GM21423 (cell line): ENCODE measurements at regions not wholly inside any gene's neighbourhood (a gene's known extent, or its start where the extent isn't known, plus 50 kb on each side); places are given as distances from the start of the nearest gene placed in this dataset.
"Not testable (repeated sequence)": the region's sequence is repeated elsewhere in the genome, so short reads cannot be mapped to it uniquely, and the experiment has no call there.

Experiments used
- ATAC-seq: cut with Tn5 transposase; IDR thresholded peaks from one replicate; pipeline ENCODE4 v1.9.1; 2021; ENCODE audit warnings: mild to moderate bottlenecking, moderate library complexity; ENCODE audit not compliant: unreplicated experiment

GRCh38 chr21:23578027-23578426 lies 2029.3 kb downstream of the MRPL39 start:
- ATAC-seq, result no peak

GRCh38 chr21:23574932-23575331 lies 2032.3 kb downstream of the MRPL39 start:
- ATAC-seq, result no peak

- not testable (repeated sequence) for ATAC-seq
These were observed 2058.4 kb downstream of the MRPL39 start for GRCh38 chr21:23548924-23549323.

GRCh38 chr21:23543333-23543732 lies 2063.9 kb downstream of the MRPL39 start:
- ATAC-seq, result no peak

GRCh38 chr21:23542097-23542496 lies 2065.2 kb downstream of the MRPL39 start:
- ATAC-seq, result no peak

GRCh38 chr21:23541571-23541970 lies 2065.7 kb downstream of the MRPL39 start:
- no peak for ATAC-seq

GRCh38 chr21:23534850-23535249 lies 2072.4 kb downstream of the MRPL39 start:
- ATAC-seq, result no peak

GRCh38 chr21:23531444-23531843 lies 2075.8 kb downstream of the MRPL39 start:
- ATAC-seq, result no peak

- no peak for ATAC-seq
These were observed 2082.6 kb downstream of the MRPL39 start for GRCh38 chr21:23524685-23525084.

GRCh38 chr21:23522751-23523150 lies 2084.5 kb downstream of the MRPL39 start:
- ATAC-seq, result no peak

- ATAC-seq, result no peak
These were observed 2099.8 kb downstream of the MRPL39 start for GRCh38 chr21:23507501-23507900.

- ATAC-seq, result peak; percentile 95
These were observed 2110.6 kb downstream of the MRPL39 start for GRCh38 chr21:23496729-23497128.

- ATAC-seq, result no peak
These were observed 2119.0 kb downstream of the MRPL39 start for GRCh38 chr21:23488245-23488644.

- no peak for ATAC-seq
These were observed 2126.6 kb downstream of the MRPL39 start for GRCh38 chr21:23480591-23481270.

- no peak for ATAC-seq
These were observed 2128.9 kb downstream of the MRPL39 start for GRCh38 chr21:23478381-23478780.

- no peak for ATAC-seq
These were observed 2131.7 kb downstream of the MRPL39 start for GRCh38 chr21:23475281-23476219.

- ATAC-seq, result peak; percentile 94
These were observed 2135.4 kb downstream of the MRPL39 start for GRCh38 chr21:23471877-23472276.

- no peak for ATAC-seq
These were observed 2143.9 kb downstream of the MRPL39 start for GRCh38 chr21:23463365-23463764.

GRCh38 chr21:23455676-23456075 lies 2151.6 kb downstream of the MRPL39 start:
- peak; percentile 78 for ATAC-seq

GRCh38 chr21:23452384-23453083 lies 2154.7 kb downstream of the MRPL39 start:
- peak; percentile 64 for ATAC-seq

- ATAC-seq, result no peak
These were observed 2162.0 kb downstream of the MRPL39 start for GRCh38 chr21:23445307-23445706.
